Astrocyte (in vitro differentiated cells and primary cell): ENCODE measurements at regions not wholly inside any gene's neighbourhood (a gene's known extent, or its start where the extent isn't known, plus 50 kb on each side); places are given as distances from the start of the nearest gene placed in this dataset.

ENCODE experiments used
- CTCF ChIP-seq: IDR thresholded peaks from 2 replicates; pipeline ENCODE4 v1.5.1; 2011; ENCODE audit warnings: low read depth, mild to moderate bottlenecking, inconsistent platforms, low read length, moderate library complexity; ENCODE audit not compliant: insufficient read depth
- EZH2 ChIP-seq: IDR thresholded peaks from 2 replicates; pipeline ENCODE4 v1.6.1; 2012; ENCODE audit warnings: mild to moderate bottlenecking, low read length, inconsistent platforms; ENCODE audit not compliant: insufficient read depth

DNA sequence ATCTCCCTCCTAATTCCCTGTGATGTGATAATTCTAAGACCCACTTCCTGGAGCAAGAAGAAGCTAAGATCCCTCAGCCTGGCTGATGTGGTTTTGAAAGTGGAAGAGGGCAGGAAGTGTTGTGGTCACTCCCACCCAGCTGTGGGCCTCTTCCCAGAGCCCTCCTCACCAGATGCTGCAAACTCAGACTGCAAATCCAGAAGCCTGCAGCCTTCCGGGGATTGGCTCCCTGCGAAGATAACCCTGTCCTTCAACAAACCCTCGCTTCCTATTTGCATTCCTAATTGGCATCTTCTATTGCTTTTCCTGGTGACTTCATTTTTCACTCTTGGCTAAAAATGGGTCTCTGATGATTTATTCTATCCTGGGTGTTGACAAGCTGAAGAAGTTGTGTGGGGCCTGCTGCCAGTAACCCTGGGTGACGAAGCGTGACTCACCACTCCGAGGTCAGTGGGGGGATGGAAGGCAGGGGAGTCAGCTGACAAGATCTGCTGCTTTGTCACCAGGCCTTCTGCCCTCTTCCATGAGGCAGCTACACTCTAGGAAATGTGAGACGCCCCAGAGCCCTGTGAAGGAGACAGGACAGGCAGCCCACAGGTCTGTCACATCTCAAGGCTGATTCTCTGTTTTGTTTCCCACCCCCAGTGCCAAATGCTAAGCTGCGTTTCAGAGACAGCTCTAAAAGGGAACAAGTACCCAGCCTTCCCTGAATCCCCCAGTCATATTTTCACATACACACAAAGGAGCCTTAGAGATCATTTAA is 99.7 kb upstream of the LIPC start:
- TF ChIP-seq CTCF: no peak
- TF ChIP-seq EZH2: no peak
